Fibroblast of upper back skin (primary cell): ENCODE measurements at regions not wholly inside any gene's neighbourhood (a gene's known extent, or its start where the extent isn't known, plus 50 kb on each side); places are given as distances from the start of the nearest gene placed in this dataset.
A peak's percentile ranks its signal among the peaks of the same experiment; 100 is the strongest.
"Not testable (repeated sequence)": the region's sequence is repeated elsewhere in the genome, so short reads cannot be mapped to it uniquely, and the experiment has no call there.

Source experiments
- DNase-seq: peaks from one replicate; pipeline ENCODE4 v3.0.0-alpha.2; 2013

DNA sequence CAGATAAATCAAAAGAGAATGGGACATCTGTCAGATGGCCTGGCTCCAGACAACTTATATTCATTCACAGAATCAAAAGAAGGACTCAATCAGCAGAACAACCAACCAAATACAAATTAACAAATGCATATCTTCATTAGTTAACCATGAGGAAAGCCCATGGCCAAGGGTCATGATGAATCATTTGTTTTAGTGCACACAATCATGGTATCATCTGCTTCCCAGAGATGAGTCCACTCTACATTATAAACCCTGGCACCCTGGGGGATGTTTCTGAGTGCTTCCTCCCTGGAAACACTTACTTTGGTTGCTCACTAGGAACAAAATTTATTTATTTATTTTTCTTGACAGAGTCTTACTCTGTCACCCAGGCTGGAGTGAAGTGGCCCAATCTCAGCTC, 453.3 kb upstream of the HS3ST1 start:
- DNase-seq: no peak

DNA sequence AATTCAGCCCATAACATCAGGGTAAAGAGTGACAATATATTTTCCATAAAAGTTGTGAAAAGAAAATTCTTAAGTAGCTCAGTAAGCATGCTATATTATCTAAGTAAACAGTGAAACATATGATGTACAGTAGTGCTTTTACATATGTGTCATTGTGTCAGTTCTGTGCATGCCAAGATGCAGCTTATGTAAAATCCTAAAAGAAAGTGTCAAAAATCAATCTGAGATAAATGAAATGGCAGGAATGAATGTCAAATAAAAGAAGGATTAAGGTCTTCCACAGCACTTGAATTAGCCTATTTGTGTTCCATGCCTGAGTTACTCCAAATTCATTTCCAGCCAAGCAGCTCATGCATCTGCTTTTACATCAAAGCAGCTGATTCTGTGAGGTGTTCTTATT, 452.7 kb upstream of the HS3ST1 start:
- no peak for DNase-seq

DNA sequence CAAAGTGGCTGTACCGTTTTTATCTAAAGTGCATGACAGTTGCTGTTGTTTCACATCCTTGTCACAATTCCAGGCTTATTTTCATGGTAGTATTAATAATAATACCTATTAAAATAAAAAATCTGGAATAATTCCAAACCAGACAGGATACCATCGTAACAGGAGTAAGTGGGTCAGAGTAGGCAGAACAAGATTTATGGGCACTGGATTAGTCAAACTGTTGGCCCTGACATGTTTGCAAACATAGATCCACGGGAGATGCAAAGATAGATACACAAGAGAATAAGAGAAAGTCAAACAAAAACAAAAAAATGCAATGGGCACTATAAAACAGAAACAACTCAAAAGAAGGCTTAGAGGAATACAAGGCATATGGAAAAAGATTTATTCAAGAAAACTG, 449.5 kb upstream of the HS3ST1 start:
- no peak for DNase-seq

DNA sequence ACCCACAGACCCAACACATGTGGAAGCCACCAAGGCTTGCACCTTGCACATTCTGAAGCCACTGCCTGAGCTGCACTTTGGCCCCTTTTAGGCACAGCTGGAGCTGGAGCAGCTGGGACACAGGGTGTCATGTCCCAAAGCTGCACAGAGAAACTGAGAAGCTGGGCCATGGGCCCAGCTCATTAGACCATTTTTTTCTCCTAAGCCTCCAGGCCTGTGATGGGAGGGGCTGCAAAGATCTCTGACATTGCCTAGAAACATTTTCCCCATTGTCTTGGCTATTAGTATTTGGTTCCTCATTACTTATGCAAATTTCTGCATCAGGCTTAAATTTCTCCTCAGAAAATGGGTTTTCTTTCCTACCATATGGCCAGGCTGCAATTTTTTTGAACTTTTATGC, 447.4 kb upstream of the HS3ST1 start:
- DNase-seq: no peak

DNA sequence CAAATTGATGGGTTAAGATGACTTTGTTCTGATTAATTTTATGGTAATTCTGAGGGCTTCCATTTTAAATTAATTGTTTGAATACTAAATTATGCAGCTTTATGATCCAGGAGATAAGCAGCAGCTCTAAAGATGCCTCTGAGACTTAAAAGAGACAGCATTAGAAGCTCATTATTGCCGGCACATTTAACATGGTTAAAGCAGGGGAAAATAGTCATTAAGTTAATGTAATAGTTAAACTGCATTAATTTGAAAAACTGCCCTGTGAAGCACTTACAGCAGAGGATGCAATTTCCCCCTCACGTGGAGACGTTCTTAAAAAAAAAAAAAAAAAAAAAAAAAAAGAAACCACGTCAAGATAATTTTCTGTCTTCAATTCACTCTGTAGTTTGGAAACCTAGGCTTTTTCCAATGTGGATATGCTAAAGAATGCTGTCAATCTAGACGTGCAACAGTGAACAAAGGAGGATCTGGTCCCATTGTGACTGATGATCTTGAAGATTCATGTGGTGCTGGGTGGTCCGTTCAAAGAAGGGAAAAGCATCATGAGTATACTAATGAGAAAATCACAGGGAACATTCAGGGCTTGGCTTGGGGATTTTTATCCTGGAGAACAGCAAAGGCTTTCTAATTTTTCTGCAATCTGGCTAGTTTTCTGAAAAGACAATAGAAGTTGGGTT, 440.6 kb upstream of the HS3ST1 start:
- DNase-seq: no peak

DNA sequence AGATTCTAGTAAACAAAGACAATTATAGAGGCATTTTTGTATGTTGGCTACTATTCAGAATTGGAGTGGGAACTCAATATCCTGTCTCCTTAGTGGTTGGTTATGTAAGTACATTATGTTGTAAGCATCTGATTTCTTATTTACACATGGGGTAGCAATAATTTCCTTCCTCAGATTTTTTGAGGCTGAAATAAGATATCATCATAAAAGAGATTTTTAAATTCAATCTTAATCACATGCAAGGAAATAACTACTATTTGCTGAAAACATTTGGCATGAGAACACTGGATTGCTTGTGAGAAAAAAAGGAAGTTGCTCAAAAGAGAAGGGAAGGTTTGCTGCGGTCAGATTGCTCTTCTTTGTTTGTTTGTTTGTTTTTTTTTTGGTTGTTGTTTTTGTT, 437.7 kb upstream of the HS3ST1 start:
- DNase-seq: no peak

DNA sequence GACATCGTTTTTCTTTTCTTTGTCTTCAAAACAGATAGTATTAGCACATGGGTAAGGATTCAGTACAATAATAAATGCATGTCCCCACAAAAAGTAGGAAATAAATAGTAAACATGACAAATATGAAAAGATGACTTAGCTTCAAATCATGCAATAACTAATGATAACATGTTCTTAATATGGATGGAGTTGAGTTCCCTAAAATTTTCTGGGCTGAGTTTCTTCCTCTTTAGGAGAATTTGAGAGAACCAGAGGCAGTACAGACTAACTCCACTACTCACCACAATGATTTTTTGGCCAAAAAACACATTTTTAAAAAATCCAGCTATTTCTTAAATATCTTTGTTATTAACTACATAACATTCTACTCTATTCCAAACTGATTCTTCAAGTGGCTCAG, 432.3 kb upstream of the HS3ST1 start:
- DNase-seq: no peak

DNA sequence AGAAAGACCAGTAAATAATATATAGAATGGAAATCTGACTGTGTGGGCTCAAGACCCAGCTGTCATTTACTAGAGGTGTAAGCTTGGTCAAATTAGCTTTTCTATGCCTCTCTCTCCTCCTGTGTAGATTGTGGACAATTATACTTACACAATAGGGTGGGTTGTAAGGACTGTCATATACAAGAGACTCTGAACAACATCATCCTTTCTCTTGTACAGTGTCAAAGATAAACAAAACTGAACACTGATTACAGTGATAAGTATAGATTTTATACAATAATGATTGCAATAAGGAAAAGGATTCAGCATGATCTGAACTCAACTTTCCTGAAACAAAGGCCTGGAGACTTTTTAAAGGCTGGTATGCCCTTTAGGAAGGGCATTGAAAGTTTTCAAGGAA, 429.2 kb upstream of the HS3ST1 start:
- no peak for DNase-seq

DNA sequence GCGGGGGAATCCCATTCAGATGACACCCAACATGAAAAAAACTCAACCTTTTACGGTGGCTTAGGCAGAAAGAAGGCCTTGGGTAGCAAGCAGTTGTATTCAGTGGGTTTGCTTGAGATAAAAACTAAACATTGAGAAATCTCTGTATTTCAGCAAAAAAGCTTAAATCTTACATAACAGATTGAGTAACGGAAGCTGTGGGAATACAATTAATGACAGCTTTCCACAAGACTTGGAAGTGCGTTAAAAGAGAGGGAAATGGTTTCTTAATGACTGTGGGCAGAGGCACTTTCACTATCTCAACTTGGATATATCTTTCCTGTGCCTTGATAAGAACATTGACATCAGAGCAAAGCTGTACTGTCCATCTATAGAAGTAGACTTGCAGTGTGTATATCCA, 418.5 kb upstream of the HS3ST1 start:
- no peak for DNase-seq

DNA sequence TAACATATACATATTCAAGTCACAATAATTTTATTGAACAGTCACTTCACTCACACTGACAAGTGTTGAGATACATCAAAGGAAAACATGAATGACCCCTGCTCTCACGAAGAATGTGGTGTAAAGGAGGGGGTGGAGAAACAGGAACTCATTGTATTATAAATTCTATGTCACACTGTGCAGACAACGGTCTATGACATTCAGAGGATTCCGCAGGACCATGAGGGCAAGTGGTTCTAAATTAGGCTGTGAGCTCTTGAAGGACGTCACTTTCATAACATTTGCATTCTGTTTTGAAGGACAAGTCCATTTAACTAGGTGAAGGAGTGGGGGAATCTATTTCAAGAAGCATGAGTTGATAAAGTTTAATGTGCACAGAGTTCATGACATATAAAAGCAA, 415.2 kb upstream of the HS3ST1 start:
- DNase-seq: no peak

DNA sequence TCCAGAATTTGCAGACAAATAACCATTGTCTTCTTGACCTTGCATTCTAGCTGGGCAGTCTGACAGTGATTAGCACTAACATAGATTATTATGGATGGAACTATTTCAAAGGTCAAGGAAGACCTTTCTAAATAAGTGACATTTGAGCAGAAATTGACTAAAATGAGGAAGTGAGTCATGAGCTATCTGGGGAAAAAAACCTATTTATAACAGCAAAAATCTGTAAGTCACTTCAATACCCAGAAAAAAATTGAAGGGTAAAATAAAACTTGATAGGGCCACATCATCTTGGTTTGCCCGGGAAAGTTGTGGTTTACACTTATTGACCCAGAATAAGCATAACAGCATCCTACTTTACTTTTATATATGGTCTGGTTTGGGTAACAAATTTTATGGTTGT, 414.6 kb upstream of the HS3ST1 start:
- no peak for DNase-seq

DNA sequence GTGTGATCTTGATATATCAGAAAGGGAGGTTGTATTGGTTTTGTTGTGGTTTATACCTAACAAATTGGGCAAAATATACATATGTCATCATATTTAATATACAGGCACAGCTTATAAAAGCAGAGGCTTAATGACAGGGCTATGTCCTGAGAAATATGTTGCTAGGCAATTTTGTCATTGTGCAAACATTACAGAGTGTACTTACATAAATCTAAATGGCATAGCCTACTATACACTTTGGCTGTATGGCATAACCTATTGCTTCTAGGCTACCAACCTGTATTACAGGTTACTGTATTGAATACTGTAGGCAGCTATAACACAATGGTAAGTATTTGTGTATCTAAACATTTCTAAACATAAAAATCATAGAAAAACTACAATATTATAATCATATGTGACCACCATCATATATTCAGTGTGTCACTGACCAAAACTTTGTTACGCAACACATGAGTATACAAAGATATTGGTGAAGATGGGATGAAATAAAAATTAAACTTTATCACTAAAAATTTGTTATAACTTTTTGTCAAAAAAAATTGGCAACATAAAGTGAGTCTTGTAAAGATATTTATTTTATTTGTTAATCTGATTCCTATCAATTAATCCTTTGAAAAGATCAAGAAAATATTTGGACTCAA, 414.0 kb upstream of the HS3ST1 start:
- DNase-seq: no peak

DNA sequence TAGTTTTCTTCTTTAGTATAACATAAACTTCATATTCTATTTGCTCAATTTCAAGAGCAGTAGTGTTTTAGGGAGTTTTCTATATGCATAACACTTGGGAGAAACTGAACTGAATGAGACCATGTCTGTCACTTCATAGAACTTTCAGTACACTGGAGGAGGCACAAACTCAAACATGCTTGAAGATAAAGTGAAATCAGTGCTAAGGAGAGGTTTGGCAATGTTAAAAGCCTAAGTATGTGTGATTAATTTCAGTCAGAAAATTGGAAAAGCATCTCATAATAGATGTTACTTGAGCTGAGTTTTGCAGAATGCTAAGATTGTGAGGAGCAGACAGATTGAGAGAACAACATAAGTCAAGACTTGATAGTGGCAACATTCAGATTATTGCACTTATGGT, 411.2 kb upstream of the HS3ST1 start:
- no peak for DNase-seq

DNA sequence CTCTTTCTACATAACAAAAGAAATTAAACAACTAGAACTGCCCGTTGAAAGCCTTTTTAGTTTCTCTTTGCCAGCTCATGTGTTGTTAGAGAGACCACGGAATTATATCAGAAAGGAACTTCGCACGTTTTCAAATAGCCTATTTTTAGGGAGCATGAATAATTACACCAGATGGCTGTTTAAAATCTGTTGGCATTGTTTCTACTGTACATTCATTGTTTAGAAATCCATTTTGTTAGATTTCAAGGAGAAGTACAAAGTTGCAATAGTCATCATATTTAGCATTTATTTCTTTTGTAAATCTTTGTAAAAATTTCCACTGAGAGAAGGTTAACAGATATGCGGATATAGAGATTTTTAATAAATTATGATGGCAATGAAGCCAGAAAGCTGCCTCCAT, 403.0 kb upstream of the HS3ST1 start:
- DNase-seq: no peak

DNA sequence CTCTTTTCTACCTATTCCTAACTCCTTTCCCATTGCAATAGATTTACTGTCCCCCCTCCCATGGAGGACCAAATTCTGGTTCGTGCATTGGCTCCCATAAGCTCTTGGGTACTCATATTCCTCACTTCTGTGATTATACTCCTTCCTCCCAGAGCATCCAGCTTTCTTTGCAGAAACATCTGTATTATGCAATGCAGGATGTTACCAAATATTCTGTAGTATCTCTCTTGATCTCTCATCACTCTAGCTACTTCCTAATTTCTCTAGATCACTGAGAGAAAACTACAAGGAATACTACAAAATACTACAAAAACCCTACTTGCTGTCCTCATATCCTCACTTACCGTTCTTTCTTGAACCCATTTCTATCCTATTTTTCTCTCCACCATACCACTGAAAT, 395.9 kb upstream of the HS3ST1 start:
- DNase-seq: no peak

DNA sequence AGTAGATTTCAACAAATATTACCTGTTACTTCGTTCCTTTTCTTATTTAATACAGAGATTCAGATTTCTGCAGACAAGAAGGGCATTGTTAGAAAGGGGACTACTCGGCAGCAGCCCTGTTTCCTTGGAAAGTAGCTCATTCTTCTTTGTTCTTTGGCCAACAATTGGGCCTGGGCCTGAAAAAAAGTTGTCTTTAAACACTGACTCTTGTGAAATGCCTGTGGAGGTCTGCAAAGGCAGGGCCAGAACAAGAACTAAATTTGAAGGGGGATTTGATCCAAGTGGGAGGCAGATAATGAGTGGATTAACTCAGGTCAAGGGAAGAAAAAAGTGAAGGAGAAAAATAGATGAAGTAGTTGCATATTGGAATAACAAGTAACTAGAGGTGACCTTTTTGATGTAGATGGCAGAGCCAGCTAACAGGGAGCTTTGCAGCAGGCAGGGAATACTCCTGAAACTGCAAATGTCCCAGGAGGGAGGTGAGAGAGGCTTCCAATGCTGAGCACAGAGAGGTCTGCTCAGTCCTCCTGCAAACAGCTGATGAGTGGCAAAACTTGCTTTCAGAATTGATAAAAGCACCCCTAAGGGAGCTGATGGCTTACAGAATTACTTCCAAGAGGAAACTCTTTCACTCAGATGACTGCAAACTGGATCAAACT, 393.2 kb upstream of the HS3ST1 start:
- no peak for DNase-seq

DNA sequence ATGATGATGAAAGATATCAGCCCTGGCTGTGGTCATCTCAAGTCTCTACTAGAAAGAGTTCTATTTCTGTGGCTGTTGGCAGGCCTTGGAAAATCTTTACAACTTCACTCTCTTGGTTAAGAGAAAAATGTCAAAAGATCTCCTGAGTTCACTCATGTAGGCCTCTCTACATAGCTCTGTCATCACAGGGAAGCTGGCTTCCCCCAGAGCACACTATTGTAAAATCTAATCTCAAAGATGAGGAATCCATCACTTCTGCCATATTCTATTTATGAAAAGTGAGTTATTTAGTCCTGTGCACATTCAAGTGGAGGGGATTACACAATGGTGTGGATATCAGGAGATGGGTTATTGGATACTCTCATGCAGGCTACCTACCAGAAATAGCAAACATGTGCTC, 388.4 kb upstream of the HS3ST1 start:
- no peak for DNase-seq

DNA sequence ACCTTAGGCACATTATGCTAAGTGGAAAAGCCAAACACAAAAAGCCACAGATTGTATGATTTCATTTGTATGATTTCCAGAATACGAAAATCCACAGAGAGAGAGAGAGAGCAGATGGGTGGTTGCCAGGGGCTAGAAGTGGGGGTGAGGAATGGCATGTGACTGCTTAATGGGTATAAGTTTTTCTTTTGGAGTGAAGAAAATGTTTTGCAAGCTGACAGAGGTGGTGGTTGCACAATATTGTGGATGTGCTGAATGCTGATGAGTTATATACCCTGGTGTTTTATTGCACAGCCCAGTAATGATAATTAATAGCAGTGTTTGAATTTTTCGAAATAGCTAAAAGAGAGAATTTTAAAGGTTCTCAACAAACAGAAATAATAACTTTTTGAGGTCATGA, 386.1 kb upstream of the HS3ST1 start:
- DNase-seq: no peak

DNA sequence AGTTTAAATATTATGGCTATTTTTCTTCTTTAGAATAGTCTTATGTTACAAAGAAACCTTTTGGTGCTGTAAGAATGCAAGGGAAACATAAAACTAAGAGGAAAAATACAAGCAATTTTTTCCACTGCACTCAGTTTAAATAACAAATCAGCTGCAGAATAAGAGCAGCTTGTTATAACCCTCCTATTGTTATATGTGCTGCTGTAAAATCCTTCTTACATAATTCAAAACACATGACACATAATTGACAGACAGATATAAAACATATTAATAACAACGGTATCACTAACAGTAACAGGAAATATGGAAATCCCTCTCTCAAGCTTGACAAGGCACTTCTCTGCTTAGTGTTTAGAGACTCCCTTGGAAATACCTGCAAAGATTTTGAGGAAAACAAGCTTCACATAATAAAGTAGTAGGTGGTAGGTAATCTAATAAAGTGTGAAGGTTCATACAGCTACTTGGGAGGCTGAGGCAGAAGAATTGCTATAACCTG, 385.3 kb upstream of the HS3ST1 start:
- DNase-seq: no peak

DNA sequence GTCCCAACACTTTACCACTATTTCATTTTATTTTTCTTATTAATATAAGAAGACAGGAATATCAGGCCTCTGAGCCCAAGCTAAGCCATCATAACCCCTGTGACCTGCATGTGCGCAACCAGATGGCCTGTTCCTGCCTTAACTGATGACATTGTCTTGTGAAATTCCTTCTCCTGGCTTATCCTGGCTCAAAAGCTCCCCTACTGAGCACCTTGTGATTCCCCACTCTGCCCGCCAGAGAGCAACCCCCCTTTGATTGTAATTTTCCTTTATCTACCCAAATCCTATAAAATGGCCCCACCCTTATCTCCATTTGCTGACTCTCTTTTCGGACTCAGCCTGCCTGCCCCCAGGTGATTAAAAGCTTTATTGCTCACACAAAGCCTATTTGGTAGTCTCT, 382.8 kb upstream of the HS3ST1 start:
- not testable (repeated sequence) for DNase-seq

DNA sequence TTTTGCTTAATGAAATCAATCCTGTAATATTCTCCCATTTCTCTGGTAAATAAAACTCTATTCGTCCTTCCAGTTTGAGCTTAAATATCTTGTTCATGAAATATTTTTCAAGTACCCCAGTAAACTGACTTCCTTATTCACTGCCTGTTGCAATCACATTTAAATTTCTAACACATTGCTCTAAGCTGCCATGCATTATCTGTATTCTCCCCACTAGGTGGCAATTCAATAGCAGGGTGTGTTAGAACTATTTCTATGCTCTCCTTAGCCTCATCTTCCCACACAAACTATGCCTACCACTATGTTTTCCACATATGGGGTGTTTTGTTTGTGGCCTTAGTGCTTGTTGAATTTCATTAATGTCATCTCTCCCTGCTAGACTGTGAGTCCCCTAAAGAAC, 377.1 kb upstream of the HS3ST1 start:
- peak; percentile 0 for DNase-seq

DNA sequence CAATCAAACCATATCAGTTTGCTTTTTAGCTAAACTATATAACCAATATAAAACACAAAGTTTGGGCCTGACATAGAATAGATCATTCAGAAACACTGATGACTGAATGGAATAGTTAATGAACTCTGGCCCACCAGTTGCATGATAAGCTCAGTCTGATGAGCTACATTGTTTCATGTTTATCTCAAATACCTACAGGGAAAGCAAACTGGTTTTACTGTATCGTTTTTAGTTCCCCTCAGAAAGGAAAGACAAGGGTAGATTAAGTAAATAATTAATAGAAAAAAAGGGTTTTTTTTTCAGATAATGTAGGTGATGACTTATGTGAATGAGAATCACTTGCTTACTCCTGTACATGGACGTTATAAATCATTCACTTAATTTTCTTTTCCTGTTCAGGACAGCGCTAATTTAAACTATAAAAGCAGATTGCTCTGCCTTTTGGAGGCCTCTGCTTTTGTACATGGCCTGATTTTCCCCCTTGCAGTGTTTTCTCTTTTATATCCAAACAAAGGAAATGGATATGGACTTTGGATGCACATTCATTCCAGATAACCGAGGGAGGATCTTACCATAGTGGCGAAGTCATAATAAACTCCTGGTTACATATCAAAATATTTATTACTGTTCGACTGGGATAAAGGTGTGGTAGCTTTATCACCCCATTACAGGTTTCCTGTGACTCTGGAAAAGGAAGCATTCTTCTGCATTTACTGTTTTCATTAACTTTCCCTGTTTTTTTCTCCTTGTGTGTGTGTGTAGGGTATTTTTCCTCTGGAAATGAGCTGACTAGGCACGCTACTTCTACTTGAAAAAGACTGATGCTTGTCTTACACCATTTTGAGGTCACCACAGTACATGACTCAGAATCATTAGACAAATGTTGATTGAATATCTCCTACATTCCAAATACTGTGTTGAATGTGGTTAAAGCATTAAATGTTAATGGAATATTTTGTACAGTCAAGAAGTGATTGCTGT, 373.1 kb upstream of the HS3ST1 start:
- no peak for DNase-seq

DNA sequence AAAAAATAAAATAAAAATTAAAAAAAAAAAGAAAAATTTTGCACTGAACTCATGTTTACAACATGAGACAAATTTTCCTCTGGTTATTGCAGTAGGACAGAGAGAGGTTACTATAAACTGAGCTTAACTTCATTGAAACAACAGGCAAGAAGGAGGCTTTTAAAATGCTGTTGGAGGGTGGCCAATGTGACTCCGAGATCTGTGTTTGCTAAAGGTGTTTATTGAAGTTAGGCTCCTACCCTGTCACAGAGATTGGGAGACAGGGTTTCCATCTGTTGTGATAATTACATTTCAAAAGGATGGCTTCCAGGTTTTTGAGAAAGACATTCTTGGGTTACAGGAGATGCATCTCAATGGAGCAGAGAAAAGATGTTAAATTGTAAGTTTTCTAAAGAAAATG, 370.5 kb upstream of the HS3ST1 start:
- no peak for DNase-seq
